ENCODE measurements at regions not wholly inside any gene's neighbourhood (a gene's known extent, or its start where the extent isn't known, plus 50 kb on each side); places are given as distances from the start of the nearest gene placed in this dataset.
"Not testable (repeated sequence)": the region's sequence is repeated elsewhere in the genome, so short reads cannot be mapped to it uniquely, and the experiment has no call there.

GRCh38 chr6:60737315-60737714 is 1548.7 kb downstream of the KHDRBS2 start:
- CTCF ChIA-PET; H3K4me3 Mint-ChIP-seq; H3K27ac Mint-ChIP-seq; POLR2A ChIA-PET; DNase-seq; H3K36me3 Mint-ChIP-seq (ENCODE audit: low read depth); H3K4me1 Mint-ChIP-seq; intact Hi-C loops (cut with DNase I, micrococcal nuclease); ATAC-seq; H3K27me3 Mint-ChIP-seq: not testable (repeated sequence)
- peaks cover 15% of the 10 kb centered on the region for H3K9me3 Mint-ChIP-seq (ENCODE audit: low read depth)

DNA sequence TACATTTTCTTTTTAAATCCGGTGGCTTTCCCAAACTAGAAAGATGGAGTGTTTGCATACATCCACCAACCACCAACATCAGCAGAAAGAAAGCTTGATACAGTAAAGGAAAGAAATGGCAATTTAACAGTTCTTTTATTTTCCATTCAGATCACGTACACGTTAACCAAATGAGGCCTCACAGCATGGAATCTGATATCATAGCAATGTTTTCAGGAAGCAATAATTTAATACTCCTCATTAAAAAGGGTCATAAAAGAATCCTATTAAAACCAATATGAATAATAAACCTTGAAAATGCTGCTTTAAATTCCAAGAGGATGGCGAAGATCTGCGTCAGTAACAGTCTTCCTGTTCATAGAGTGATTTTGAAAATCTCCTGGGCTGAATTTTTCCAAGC is 1562.1 kb downstream of the KHDRBS2 start:
- intact Hi-C loops (cut with DNase I, micrococcal nuclease); POLR2A ChIA-PET; H3K4me3 Mint-ChIP-seq; CTCF ChIA-PET; H3K36me3 Mint-ChIP-seq (ENCODE audit: low read depth); H3K27me3 Mint-ChIP-seq; ATAC-seq; DNase-seq; H3K27ac Mint-ChIP-seq; H3K4me1 Mint-ChIP-seq: not testable (repeated sequence)
- peaks cover 21% of the 10 kb centered on the region for H3K9me3 Mint-ChIP-seq (ENCODE audit: low read depth)

- Mint-ChIP-seq H3K27ac (no peak overlapping the region), H3K9me3 (ENCODE audit: low read depth) (peaks cover 15% of the 10 kb centered on the region), H3K27me3 (no peaks in the 10 kb centered on the region), H3K4me3 (no peak overlapping the region), H3K36me3 (ENCODE audit: low read depth) (no peaks in the 10 kb centered on the region), H3K4me1 (no peaks in the 10 kb centered on the region)
- CTCF ChIA-PET = no interaction called here
- intact Hi-C loops (cut with DNase I, micrococcal nuclease) = loop anchor here in 1 of 2 experiments (5.0 kb wide), 1 partner anchor 1432 kb away; no protein-coding TSS in a partner anchor
- no peak for ATAC-seq
- POLR2A ChIA-PET = no interaction called here
- DNase-seq = no peak
These were observed 1590.8 kb downstream of the KHDRBS2 start for GRCh38 chr6:60695232-60695631.

DNA sequence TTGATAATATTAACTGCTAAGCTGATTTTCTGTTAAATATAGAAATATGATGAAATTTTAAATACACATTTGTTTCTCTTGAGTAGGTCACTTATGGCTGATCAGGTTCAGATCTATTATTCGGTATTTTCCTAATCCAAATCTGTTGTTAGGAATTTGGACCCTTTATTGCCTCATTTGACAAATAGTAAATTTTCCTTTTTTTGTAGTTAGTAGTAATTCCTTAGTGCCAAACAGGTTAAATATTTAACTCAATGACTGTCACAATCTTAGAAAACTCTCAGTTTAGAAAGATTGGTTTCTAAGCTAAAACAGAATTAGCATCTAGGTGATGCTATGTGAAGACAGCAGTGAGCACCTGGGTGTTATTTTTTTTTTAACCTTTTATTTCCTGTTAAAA is 1598.9 kb downstream of the KHDRBS2 start:
- POLR2A ChIA-PET = no interaction called here
- Mint-ChIP-seq H3K9me3 (ENCODE audit: low read depth) (peaks cover 21% of the 10 kb centered on the region), H3K27ac (no peak overlapping the region), H3K27me3 (no peaks in the 10 kb centered on the region), H3K36me3 (ENCODE audit: low read depth) (no peaks in the 10 kb centered on the region), H3K4me3 (no peak overlapping the region), H3K4me1 (no peaks in the 10 kb centered on the region)
- intact Hi-C loops (cut with DNase I, micrococcal nuclease) = no loop called here
- no peak for DNase-seq
- CTCF ChIA-PET = no interaction called here
- ATAC-seq = no peak

DNA sequence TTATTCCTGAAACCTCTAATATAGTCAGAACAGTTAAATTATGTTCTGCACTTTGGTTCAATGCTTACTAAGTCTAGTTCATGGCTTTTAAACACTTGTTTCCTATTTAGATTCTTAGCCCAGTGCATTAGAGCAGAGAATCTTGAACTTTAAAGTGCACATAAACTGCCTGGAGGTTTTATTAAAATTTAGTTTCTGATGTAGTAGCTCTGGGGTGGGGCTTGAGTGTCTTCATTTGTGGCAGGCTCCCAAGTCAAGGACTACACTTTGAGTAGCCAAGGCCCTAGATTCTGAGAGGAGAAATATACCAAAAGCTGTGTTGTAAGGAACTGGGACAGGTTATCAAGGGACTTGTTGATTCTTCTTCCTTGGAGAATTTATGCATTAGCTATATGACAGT is 1604.2 kb downstream of the KHDRBS2 start:
- no peaks in the 10 kb centered on the region for H3K36me3 Mint-ChIP-seq (ENCODE audit: low read depth)
- intact Hi-C loops (cut with DNase I, micrococcal nuclease) = no loop called here
- DNase-seq (no peak), ATAC-seq (no peak)
- no peaks in the 10 kb centered on the region for H3K4me1 Mint-ChIP-seq
- no peak overlapping the region for H3K4me3 Mint-ChIP-seq
- ChIA-PET CTCF (no interaction called here), POLR2A (no interaction called here)
- H3K27me3 Mint-ChIP-seq = no peaks in the 10 kb centered on the region
- H3K9me3 Mint-ChIP-seq (ENCODE audit: low read depth) = peaks cover 30% of the 10 kb centered on the region
- H3K27ac Mint-ChIP-seq = no peak overlapping the region

GRCh38 chr6:60679175-60679574 is 1606.8 kb downstream of the KHDRBS2 start:
- intact Hi-C loops (cut with DNase I, micrococcal nuclease) = no loop called here

DNA sequence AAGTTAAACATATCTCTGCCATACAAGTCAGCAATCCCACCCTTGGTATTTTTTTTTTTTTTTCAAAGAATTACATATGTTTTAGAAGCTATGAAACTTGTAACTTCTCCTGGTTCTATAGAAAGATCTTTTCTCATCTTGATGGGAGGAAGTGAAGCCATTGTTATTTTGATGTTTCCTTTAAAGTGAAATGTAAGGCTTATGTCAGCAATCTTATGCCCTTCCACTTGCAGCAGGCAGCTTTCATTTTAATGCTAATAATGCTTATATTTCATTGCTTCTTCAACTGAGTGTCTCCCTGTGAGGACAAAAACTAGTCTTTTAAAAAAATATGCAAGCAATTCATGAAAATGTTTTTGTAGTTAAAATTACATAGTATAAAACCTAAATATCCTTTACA is 1614.7 kb downstream of the KHDRBS2 start:
- H3K9me3 Mint-ChIP-seq (ENCODE audit: low read depth) = peaks cover 15% of the 10 kb centered on the region
- no peaks in the 10 kb centered on the region for H3K27me3 Mint-ChIP-seq
- intact Hi-C loops (cut with DNase I, micrococcal nuclease) = no loop called here
- POLR2A ChIA-PET = no interaction called here
- no peaks in the 10 kb centered on the region for H3K36me3 Mint-ChIP-seq (ENCODE audit: low read depth)
- CTCF ChIA-PET = no interaction called here
- DNase-seq (no peak), ATAC-seq (no peak)
- H3K4me3 Mint-ChIP-seq = no peak overlapping the region
- H3K27ac Mint-ChIP-seq = no peak overlapping the region
- H3K4me1 Mint-ChIP-seq = no peaks in the 10 kb centered on the region

More at GRCh38 chr6:60679175-60679574, 1606.8 kb downstream of the KHDRBS2 start:
- ATAC-seq (no peak), DNase-seq (no peak)
- Mint-ChIP-seq H3K27me3 (no peaks in the 10 kb centered on the region), H3K4me1 (no peaks in the 10 kb centered on the region), H3K27ac (no peak overlapping the region), H3K9me3 (ENCODE audit: low read depth) (peaks cover 30% of the 10 kb centered on the region), H3K4me3 (no peak overlapping the region), H3K36me3 (ENCODE audit: low read depth) (no peaks in the 10 kb centered on the region)
- ChIA-PET CTCF (no interaction called here), POLR2A (no interaction called here)

- ChIA-PET CTCF (no interaction called here), POLR2A (no interaction called here)
- Mint-ChIP-seq H3K4me1 (no peaks in the 10 kb centered on the region), H3K27me3 (no peaks in the 10 kb centered on the region), H3K27ac (no peak overlapping the region), H3K9me3 (ENCODE audit: low read depth) (peaks cover 19% of the 10 kb centered on the region), H3K36me3 (ENCODE audit: low read depth) (no peaks in the 10 kb centered on the region), H3K4me3 (no peak overlapping the region)
- intact Hi-C loops (cut with DNase I, micrococcal nuclease) = no loop called here
- ATAC-seq = no peak
- no peak for DNase-seq
These were observed 1616.0 kb downstream of the KHDRBS2 start for GRCh38 chr6:60670036-60670435.

DNA sequence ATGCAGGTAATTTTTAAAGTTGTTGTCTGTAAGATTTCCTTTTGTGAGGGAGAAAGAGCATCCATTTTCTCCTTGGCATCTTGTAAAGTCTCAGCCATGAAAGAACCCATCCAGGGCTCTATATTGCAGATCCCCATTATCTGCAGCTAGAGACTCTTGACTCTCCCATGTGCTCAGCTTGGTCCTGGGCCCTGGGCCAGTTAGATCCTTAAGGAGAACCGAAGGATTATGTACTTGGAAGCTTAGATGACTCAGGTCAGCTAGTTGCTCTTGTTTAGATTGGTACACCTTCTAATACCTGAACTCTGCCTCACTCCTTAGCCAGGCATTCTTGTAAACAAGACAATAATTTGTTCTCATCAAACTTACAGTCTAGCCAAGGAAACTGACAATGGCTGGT is 1617.6 kb downstream of the KHDRBS2 start:
- Mint-ChIP-seq H3K36me3 (ENCODE audit: low read depth) (no peaks in the 10 kb centered on the region), H3K27ac (no peak overlapping the region), H3K9me3 (ENCODE audit: low read depth) (peaks cover 24% of the 10 kb centered on the region), H3K4me1 (no peaks in the 10 kb centered on the region), H3K27me3 (no peaks in the 10 kb centered on the region), H3K4me3 (no peak overlapping the region)
- POLR2A ChIA-PET = no interaction called here
- intact Hi-C loops (cut with DNase I, micrococcal nuclease) = no loop called here
- CTCF ChIA-PET = no interaction called here
- DNase-seq (no peak), ATAC-seq (no peak)

- H3K9me3 Mint-ChIP-seq (ENCODE audit: low read depth) = peaks cover 35% of the 10 kb centered on the region
- not testable (repeated sequence) for H3K4me1 Mint-ChIP-seq
These were observed 1622.8 kb downstream of the KHDRBS2 start for GRCh38 chr6:60663199-60663598.

DNA sequence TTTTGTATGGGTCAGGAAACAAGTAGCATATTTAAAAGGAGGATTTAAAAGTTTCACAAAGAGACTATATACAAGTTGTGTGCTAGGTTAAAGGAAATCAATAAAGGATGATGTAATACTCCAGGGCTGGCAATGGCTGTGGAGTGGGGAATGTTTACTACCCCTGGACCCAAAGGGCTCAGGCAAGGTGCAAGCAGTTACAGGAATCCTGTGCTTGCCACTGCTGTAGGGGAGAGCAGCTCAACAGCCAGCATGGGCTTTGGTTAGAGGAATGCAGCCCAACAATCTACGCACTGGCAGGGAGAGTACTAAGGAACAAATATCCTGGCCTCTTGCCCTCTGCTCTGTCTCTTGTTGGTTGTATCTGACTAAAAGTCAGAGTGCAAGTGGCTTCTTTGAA is 1642.2 kb downstream of the KHDRBS2 start:
- no peak for DNase-seq
- no peak for ATAC-seq
- H3K4me1 Mint-ChIP-seq = no peaks in the 10 kb centered on the region
- peaks cover 23% of the 10 kb centered on the region for H3K9me3 Mint-ChIP-seq (ENCODE audit: low read depth)
- intact Hi-C loops (cut with DNase I, micrococcal nuclease) = no loop called here
- no peaks in the 10 kb centered on the region for H3K36me3 Mint-ChIP-seq (ENCODE audit: low read depth)
- H3K4me3 Mint-ChIP-seq = no peak overlapping the region
- no peaks in the 10 kb centered on the region for H3K27me3 Mint-ChIP-seq
- no peak overlapping the region for H3K27ac Mint-ChIP-seq
- POLR2A ChIA-PET = no interaction called here
- CTCF ChIA-PET = no interaction called here

More at GRCh38 chr6:60663199-60663598, 1622.8 kb downstream of the KHDRBS2 start:
- CTCF ChIA-PET; DNase-seq; H3K27me3 Mint-ChIP-seq; H3K27ac Mint-ChIP-seq; H3K36me3 Mint-ChIP-seq (ENCODE audit: low read depth); POLR2A ChIA-PET; ATAC-seq; H3K4me3 Mint-ChIP-seq; intact Hi-C loops (cut with DNase I, micrococcal nuclease): not testable (repeated sequence)

DNA sequence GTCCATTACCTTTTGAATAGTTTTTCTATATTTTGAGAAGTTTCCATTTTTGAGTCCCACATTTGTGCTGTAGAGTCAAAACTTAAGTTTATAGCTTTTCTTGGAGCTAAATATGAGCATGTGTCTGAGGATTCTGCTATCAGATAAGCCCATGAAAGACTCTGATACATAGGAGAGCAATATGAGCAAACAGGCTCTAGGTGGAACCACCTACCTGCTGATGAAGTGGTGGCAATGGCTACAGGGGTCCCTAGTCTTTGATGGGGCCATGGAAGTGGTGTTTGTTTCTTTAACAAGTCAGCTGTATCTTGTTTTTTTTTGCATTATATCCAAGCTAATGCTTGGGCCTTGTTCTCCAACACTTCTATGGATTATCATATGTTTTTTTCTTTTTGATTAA is 1646.8 kb downstream of the KHDRBS2 start:
- H3K36me3 Mint-ChIP-seq (ENCODE audit: low read depth); CTCF ChIA-PET; DNase-seq; H3K4me1 Mint-ChIP-seq; H3K27ac Mint-ChIP-seq; H3K4me3 Mint-ChIP-seq; POLR2A ChIA-PET; intact Hi-C loops (cut with DNase I, micrococcal nuclease); ATAC-seq; H3K27me3 Mint-ChIP-seq: not testable (repeated sequence)
- peaks cover 20% of the 10 kb centered on the region for H3K9me3 Mint-ChIP-seq (ENCODE audit: low read depth)

All from activated CD4-positive, alpha-beta T cell treated with anti-CD3 and anti-CD28 coated beads for 36 hours (primary cell).